ENCODE measurements at regions not wholly inside any gene's neighbourhood (a gene's known extent, or its start where the extent isn't known, plus 50 kb on each side); places are given as distances from the start of the nearest gene placed in this dataset.

DNA sequence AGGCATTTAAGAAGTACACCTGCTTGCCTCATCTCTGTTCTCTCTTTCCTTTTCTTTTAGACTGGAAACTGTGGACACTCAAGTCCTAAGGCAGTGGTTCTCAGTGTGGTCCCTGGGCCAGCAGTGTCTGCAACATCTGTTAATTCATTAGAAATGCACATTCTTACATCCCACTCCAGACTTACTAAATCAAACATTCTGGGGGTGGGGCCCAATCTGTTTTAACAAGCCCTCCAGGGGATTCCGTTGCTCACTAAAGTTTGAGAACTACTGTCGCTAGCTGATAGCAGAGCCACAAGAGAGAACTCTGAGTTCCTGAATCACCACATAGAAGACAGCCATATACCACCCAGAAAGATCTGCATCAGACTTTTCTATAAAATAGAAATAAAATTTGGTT lies 430.6 kb downstream of the BCOR start:
- no peak for DNase-seq (ENCODE audit: low read depth, low spot score)

DNA sequence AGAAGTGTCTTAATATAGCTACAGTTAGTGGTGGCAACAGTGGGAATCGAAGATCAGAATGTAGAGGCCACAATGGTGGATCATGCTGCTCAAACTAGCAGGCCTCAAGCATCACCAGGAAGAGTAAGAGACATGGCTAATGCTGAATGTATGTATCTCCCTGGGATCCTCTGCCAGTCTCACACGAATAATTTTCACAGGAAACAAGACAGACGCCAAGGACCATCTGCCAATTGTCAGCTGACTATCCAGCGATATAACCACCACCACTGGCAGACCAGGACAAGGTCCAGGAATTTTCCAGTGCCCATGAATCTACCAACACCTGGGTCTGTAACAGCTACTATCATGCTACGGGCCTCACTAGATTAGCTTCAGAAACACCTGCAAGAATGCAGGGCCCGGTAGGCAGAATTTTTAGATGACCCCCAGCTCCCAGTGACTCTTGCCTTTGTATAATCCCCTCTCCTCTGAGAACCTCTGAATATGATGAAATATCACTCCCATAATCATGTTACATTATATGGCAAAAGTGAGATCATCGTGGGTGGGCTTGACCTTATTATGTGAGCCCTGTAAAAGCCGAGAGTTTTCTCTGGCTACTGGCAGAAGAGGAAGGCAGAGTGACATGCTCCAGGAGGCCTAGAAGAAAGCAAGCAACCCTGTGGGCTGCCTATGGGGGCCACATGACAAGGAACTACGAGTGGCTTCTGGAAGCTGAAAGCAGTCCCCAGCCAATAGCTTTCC lies 429.8 kb downstream of the BCOR start:
- no peak for DNase-seq (ENCODE audit: low read depth, low spot score)

DNA sequence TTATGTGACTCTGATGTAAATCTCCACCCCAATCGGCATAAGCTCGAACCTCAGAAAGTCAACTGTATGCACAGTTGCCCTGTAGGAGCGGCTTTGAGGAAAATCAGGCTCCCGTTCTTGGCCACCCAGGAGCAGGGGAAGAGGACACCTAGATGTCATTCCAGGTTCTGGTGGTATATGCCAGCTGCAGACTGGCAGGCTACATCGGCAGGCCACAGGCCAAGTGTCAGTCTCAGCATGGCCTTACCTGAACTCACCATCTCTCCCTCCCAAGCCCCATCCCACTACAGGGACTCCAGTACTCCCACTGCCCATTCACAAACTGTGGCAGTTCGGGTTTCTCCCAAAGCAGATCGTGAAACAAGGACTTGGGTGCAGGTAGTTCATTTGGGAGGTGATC lies 428.1 kb downstream of the BCOR start:
- no peak for DNase-seq (ENCODE audit: low read depth, low spot score)

DNA sequence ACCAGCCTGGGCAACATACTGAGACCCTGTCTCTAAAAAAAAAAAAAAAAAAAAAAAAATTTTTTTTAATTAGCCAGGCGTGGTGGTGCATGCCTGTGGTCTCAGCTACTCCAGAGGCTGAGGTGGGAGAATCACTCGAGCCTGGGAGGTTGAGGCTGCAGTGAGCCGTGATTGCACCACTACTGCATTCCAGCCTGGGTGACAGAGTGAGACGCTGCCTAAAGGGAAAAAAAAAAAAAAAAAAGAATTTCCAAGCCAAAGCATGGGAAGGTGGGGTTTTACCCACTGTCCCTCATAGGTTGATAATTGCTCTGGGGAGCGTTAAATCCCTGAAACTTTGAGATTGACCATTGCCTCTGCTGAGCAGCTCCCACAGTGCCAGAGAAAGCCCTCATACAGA lies 427.5 kb downstream of the BCOR start:
- DNase-seq (ENCODE audit: low read depth, low spot score), result no peak

DNA sequence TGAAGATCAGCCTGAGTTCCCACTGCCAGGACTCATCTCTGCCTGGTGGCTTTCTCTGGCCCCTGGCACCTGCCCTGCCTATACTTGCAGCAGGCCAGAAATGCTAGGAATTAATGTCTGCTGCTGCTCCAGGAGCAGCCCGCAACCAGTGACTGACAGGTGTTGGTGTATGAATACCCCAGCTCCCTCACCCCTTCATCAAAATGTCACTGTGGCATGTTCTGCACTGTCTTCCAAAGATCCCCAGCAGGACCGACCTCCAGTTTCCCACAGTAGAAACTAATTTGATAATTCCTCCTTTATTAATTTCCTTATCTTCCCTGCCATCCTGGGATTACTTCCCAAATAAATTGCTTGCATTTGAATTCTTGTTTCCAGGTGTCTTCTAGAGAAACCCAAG lies 425.4 kb downstream of the BCOR start:
- DNase-seq (ENCODE audit: low read depth, low spot score), result no peak

DNA sequence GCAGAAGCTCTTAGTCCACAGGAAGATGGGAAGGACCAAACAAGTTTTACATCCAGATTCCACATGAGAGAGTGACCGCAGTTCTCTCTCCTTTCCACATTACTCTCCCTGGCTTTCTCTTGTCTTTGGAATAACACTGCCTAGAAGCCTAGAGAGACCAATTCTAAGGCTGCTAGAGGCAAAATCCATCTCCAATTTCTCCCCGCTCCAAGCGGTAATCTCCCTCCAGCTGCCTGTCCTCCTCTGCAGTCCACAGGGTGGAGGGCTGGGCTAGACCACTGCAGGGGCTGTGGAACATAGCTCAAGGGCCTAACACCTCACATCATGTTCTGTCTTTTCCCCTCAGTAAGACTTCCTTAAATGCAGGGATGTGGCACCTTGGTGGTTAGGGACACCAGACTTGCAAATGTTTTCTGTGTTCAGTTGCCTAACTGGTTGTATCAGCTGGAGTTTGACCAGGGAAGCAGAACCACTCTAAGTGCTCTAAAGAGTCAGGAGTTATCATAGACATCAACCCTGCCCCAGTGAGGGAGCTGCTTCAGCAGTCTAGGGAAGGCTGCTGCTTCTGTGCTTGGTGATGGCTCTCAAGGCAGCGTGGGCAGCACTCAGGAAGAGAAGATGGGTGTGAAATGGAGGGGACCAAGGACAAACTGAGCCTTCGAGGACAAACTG lies 423.1 kb downstream of the BCOR start:
- DNase-seq (ENCODE audit: low read depth, low spot score), result peak; percentile 59

DNA sequence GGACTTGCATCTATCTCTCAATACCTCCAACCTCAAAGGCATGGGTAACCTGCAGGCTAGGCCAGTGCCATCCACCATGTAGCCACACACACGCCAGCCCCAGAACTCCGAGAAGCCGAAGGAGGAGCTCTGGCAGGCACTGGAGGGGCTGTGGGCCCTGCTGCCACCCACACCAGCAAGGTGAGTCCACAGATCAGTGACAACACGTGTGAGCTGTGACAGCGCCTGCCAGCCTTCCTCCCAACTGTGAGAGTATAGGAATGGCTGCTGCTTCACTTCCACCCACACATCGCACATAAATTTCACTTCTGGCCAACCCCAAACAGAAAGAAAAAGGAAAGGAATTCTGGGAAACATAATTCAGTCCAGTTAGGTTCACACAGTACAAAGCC lies 422.6 kb downstream of the BCOR start:
- no peak for DNase-seq (ENCODE audit: low read depth, low spot score)

DNA sequence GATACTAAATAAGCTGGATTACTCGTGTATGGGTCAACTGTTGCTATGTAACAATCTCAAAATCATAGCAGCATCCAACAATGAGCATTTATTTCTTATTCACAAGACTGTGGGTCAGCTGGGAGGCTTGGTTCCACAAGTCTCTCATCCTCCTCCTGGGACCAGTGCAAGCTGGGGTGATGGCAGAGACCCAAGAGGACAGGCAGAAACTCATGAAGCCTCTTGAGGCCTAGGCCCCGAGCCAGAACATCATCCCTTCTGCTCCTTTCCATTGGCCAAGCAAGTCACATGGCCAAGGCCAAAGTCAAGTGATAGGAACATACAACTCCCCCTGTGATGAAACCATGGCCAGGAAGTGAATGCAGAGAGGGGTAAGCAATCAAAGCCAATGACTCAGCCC lies 422.1 kb downstream of the BCOR start:
- no peak for DNase-seq (ENCODE audit: low read depth, low spot score)

DNA sequence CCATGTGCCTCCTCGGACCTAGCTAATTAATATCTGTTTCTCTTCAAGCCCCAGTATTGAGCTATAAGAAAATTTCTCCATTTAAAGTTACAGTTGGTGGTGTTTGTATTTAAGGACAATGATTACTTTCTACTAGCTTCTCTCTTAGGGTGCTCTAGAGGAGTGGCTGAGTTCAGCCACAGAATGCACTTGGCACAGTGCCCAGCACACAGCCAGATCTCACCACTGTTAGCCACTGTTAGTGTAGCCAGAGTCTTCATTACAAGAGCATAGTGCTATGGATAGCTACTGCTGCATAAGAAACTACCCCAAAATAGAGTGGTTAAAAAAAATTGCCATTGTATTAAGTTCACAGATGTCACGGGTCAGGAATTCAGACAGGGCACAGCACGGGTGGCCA lies 421.3 kb downstream of the BCOR start:
- no peak for DNase-seq (ENCODE audit: low read depth, low spot score)

DNA sequence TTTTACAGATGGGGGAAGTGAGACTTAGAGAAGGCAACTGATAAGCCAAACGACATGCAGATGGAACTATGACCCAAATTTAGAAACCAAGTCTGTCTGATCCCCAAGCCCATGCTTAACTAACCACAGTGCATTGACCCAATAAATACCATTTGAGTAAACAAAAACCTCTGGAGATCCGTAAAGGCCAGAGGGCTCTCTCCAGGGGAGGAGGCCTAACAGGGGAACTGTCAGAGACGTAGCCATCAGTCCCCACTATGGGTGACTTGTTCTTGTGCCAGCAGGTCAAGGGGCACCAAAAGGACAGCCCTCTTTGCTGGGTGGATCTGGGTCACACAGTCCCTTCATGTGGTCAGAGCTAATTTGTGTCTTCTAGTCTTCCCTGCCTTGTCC lies 420.2 kb downstream of the BCOR start:
- no peak for DNase-seq (ENCODE audit: low read depth, low spot score)

DNA sequence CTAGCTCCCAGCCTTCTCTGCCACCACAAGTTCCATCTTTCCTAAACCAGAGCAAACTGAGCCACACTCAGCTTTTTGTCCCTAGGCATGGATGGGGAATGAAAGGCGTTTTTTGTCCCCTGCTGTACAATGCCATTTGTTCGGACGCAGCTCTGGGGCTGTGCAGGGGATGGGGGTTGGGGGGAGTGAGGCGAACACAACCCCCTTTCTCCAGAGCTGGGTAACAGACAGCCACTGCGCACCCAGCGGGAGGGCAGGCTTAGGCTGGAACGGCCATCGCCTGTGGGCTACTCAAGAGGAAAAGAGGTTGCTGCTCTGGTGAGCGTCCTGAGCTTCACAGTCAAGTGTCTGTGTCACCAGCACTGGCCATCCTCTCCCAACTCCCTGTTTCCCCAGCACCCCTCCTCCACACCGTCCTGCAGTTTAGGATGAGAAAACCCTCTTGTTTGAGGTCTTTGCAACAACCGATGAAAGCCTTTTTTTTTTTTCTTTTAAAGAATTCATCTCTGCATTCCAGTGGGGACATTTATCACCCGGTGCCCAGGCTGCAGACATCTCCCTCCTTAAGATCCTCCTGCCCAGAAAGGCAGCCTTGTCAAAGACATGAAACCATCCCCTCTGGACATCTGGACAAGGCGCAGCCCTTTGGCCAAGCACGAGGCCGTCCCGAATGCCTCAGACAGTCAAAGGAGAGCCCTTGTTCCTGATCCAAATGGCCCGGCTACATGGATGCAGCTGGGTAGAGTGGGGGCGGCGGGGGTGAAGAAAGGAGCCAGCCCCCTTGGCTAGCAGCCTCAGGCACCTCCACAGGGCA lies 419.6 kb downstream of the BCOR start:
- peak; percentile 36 for DNase-seq (ENCODE audit: low read depth, low spot score)

DNA sequence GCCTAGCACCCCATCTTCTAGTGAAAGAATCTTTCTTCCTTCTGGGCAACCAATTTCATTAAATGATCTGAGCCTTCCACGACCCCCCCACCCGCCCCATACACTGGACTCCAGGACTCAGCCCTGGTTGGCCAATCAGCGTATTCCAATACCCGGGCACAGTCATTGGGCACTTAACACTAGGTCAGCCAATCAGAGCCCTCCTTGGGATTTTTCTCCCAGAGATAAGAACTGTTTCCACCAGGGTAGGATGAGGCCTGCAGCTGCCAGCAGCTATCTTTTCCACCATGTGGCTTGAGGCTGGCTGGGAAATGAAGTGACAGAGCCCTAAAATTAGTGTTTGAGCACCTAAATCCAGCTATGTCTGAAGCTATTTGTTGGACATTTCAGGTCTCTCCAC lies 418.8 kb downstream of the BCOR start:
- no peak for DNase-seq (ENCODE audit: low read depth, low spot score)

DNA sequence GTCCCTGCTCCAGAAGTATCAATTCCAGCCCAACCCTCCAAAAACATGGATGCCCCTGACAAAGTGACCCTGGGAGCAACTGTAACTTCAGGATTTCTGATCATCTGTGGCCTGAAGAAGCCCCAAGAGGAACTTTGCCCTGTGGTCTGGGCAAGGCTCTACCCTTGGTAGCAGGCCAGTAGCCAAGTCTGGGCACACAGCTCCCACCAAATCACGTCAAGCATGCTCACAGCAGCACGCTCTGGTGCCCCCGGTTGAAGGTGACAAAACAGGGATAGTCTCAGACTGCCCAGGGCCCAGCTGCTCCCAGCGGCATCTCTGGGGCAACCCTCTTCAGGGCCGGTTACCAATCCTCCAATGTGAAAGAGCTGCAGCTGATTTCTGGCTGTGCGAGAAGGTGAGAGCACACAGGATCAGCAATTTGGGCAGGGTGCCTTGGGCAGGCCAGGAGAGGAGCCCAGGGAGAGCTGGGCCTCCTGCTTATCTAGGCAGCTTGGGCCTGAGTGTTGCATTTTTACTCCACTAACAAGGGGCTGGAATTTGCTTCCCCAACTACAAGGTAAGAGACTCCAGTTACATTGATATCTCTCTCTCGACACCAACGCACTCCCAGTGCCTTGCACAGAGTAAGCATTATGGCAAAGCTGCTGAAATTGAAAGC lies 418.1 kb downstream of the BCOR start:
- DNase-seq (ENCODE audit: low read depth, low spot score), result no peak

DNA sequence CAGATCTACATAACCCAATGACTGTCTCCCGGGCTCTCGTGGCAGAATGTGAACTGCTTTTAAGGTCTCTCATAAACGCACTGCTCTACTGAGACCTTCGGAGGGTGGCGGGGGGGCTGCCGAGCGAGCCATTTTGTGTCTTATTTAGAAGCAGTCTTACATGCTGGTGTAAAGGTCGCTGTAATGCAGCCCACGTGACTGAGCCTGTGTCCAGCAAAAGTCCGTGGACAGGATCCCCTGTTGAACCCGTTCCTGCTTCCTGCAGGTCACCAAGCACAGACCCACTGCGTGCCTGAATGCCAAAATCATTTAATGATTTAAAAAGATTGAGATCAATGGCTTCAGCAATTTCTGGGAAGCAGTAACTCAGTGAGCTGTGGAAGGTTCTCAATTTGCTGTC lies 415.9 kb downstream of the BCOR start:
- no peak for DNase-seq (ENCODE audit: low read depth, low spot score)

DNA sequence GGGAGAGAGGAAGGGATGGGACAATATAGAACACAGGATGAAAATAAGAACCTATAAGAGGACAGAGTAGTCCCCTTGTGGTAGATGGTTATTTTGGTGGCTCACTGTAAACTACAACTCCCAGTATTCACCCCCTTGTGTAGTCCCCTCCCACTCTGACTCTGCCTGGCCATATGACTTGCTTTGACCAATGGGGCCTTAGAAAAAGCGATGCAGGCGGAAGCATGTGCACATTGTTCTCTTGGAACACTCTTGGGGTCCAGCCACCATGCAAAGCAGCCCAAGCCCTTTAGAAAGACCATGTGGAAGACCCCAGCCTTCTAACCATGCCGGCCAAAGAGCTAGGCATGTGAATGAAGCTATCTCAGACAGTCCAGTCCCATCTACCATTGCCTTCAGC lies 415.0 kb downstream of the BCOR start:
- peak; percentile 44 for DNase-seq (ENCODE audit: low read depth, low spot score)

DNA sequence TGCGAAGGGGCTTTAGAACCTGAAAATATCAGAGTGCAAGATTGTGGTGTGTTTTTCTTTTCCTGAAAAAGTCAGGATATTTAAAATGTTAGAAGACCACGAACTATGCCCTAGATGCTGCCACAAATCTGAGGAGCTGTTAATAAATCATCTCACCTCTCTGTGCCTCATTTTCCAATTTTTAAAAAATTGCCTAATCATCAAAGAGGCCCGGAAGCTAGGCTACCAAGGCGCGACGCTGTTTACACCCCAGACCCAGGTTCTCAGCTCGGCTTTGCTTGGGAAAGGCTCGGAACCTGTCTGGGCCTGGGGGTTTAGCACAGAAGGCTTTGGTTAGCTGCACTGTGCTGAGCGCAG lies 409.6 kb downstream of the BCOR start:
- no peak for DNase-seq (ENCODE audit: low read depth, low spot score)

DNA sequence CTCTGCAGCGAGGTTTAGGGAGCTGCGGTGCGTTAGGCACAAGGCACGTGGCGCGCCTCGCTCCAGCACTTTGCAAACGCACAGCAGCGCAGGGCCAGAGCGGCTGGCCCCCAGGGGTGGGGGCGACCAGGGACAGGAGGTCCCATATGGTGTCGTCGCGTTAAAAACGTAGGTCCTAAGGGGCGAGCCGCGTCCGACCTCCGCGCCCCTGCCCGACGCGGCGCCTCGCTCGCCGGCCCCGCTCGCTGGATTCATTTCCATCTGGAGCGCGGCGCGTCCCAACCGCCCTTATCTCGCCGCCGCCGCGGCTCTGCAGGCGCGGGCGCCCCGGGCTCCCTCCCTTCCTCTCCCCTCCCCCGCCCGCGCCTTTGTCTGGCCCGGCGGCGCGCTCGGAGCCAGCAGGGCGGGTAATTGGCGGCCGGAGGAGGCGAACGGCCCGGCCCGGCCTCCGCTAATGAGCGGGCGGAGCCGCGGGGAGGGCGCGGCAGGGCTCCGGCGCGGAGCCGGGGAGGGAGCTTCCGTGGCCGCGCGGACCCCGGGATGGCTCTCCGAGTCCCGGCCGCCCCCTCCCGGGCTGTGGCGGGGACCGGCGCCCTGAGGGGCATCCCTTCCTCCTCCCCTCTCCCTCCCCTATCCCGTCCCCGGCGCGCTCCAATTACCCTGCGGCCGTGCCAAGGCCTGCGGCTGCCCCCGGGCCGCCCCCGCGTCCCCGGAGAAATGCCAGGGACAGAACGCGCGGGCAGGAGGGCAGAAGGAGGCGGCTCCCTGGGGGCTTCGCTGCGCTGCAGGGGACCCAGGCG lies 409.0 kb downstream of the BCOR start:
- DNase-seq (ENCODE audit: low read depth, low spot score), result peak; percentile 93

DNA sequence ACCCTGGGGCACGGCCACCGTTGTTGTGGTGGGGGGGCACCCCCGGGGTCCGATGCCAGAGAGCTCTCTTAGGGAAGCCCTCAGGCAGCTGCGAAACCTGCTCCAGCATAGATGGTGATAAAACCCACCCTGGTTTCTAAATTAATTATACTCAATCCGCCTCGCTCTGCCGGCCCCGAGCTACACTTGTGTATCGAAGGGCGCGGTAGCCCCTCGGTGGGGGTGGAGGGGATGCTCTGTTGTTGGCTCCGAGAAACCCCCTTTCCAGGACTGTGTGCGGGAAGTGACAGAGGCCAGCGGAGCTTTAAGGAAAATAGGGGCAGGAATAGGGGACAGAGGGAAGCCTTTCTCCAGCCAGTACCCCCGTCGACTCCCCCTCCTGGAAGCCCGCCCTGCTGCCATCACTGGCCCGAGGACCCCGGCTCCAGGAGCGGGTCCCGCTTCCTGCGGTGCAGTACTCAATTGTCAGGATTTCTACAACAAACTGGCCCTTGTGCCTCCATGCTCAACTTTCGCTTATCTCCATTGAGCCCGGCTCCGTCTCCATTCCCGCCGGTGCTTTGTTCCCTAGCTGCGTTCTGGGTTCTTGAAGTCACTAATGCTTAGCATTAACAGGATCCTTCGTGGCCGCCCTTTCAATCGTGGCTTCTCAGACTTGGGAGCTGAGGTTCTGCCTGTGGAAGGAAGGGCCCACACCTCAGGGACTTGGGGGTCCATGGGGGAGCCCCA lies 408.2 kb downstream of the BCOR start:
- peak; percentile 74 for DNase-seq (ENCODE audit: low read depth, low spot score)

DNA sequence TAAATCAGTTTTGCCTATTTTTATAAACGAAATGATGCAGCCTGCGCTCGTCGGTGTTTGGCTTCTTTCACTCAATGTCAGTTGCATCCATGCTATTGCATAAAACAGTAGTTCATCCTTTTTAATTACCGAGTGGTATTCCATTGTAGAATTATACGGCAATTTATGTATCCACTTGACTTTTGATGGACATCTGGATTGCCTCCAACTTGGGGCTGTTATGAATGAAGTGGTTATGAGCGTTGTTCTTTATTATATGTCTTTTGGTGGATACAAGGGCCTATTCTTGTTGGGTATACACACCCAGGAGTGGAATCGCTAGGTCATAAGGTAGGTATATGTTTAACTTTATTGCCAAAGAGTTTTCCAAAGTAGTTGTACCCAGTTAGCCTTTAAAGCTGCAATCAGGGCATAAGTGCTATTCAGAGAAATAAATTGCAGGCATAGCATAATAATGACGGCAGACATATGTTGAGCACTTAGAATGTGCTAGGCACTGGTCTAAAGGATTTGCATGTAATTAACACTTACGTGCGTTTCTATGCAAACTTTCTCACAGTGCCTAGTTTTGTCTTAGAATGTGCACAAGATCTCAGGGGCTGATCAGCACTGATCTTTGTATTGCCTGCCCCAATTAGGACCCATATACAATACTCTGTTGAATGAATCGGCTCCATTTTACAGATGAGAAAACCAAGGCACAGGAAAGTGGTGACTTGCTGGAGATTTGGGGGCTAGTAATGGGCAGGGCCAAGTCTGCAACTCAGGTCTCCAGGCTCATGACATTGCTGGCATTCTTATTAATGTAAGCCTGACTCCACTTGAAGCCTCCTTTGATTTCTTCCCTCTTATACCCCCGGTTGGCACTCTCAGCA lies 407.0 kb downstream of the BCOR start:
- no peak for DNase-seq (ENCODE audit: low read depth, low spot score)

DNA sequence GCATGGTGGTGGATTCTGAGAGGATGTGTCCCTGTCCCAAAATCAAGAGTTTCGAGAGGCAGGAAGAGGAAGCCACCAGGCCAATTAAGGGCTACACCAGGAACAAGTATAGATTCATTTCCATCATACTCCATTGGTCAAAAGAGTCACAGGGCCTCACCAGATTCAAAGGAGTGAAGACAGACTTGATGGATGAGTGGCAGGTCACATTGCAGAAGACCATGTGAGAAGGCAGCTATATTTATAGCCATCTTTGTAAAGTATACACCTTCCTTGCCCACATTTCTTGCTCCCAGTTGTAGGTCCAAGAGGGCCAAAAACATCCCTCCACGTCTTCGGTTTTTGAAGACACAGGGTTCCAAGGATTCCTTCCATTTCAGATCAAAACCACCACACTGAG lies 406.0 kb downstream of the BCOR start:
- no peak for DNase-seq (ENCODE audit: low read depth, low spot score)

All from ELF-1 (cell line).